H1 (cell line): ENCODE measurements at regions not wholly inside any gene's neighbourhood (a gene's known extent, or its start where the extent isn't known, plus 50 kb on each side); places are given as distances from the start of the nearest gene placed in this dataset.

Experiments
- CTCF ChIA-PET: fragments of 300-600 bp; sonication (Branson Sonifier 250); formaldehyde crosslinking; loops from one replicate; lab custom pipeline; 2021; ENCODE audit not compliant: partially characterized antibody; lab: Charles Lee
- POLR2A ChIA-PET: fragments of 300-600 bp; sonication (Branson Sonifier 250); formaldehyde crosslinking; loops from one replicate; lab custom pipeline; 2021; ENCODE audit warnings: inconsistent platforms; ENCODE audit not compliant: partially characterized antibody; lab: Charles Lee
- DNase-seq, 2 experiments: peaks; one replicate each; pipeline versions ENCODE4 v3.0.0 to v3.0.0-alpha.2; 2010 to 2022; ENCODE audit warnings: low spot score in 2 of 2, low read depth in 1 of 2, mixed read lengths in 1 of 2
- FAIRE-seq: peaks from 2 replicates; lab custom pipeline; 2011; peaks lifted over from hg19 to GRCh38; lab: Jason Lieb, UNC
- H2AFZ ChIP-seq: 2 replicates; pipeline ENCODE4 v1.8.1; 2012; ENCODE audit warnings: low read length, inconsistent platforms
- H2AK5ac ChIP-seq: 2 replicates; pipeline ENCODE4 v1.6.1; 2013; ENCODE audit warnings: low read depth, low read length
- H2BK120ac ChIP-seq: replicated peaks from 2 replicates; pipeline ENCODE3; 2013; ENCODE audit warnings: low read depth, low read length, inconsistent platforms
- H2BK12ac ChIP-seq: 2 replicates; pipeline ENCODE4 v1.6.1; 2013; ENCODE audit warnings: low read depth, low read length
- H2BK15ac ChIP-seq: 2 replicates; pipeline ENCODE4 v1.6.1; 2013; ENCODE audit warnings: low read length
- H2BK20ac ChIP-seq: 2 replicates; pipeline ENCODE4 v1.6.1; 2013; ENCODE audit warnings: low read length
- H2BK5ac ChIP-seq: 2 replicates; pipeline ENCODE4 v1.6.1; 2013; ENCODE audit warnings: low read depth, low read length
- H3K14ac ChIP-seq: 2 replicates; pipeline ENCODE4 v1.6.1; 2013; ENCODE audit warnings: inconsistent platforms; ENCODE audit not compliant: insufficient read length
- H3K18ac ChIP-seq: 2 replicates; pipeline ENCODE4 v1.6.1; 2013; ENCODE audit warnings: low read length; ENCODE audit errors: extremely low read depth
- H3K23ac ChIP-seq: 2 replicates; pipeline ENCODE4 v1.6.1; 2013; ENCODE audit warnings: inconsistent platforms; ENCODE audit not compliant: insufficient read length
- H3K23me2 ChIP-seq: 2 replicates; pipeline ENCODE4 v1.6.1; 2013; ENCODE audit warnings: low read depth, low read length
- H3K27ac ChIP-seq: 2 replicates; pipeline ENCODE4 v1.6.1; 2011; ENCODE audit warnings: low read depth, low read length, inconsistent platforms
- H3K27me3 ChIP-seq, 4 experiments: replicated peaks in 1 of 4; 1 replicate in 1 of 4; 2 replicates in 3 of 4; pipeline versions ENCODE4 v1.6.1 to v1.8.1; 2011 to 2013; ENCODE audit warnings: low read length in 3 of 4, mild to moderate bottlenecking in 3 of 4, inconsistent platforms in 2 of 4, mixed read lengths in 2 of 4, moderate library complexity in 1 of 4; ENCODE audit not compliant: control insufficient read depth in 3 of 4, insufficient read depth in 3 of 4; ENCODE audit errors: extremely low read depth in 1 of 4
- H3K36me3 ChIP-seq, 4 experiments: 2 replicates each; pipeline versions ENCODE4 v1.6.1 to v1.8.1; 2011 to 2013; ENCODE audit warnings: mild to moderate bottlenecking in 4 of 4, low read length in 3 of 4, moderate library complexity in 2 of 4, control low read depth in 1 of 4, inconsistent platforms in 1 of 4; ENCODE audit not compliant: insufficient read depth in 4 of 4, control insufficient read depth in 2 of 4
- H3K4ac ChIP-seq: replicated peaks from 2 replicates; pipeline ENCODE3; 2013; ENCODE audit warnings: low read length, low read depth, mixed read lengths, inconsistent platforms; ENCODE audit not compliant: insufficient read length
- H3K4me1 ChIP-seq, 4 experiments: replicated peaks in 1 of 4; 1 replicate in 1 of 4; 2 replicates in 3 of 4; pipeline versions ENCODE4 v1.6.1 to v1.8.1; 2011 to 2013; ENCODE audit warnings: low read length in 3 of 4, inconsistent platforms in 2 of 4, mixed read lengths in 1 of 4; ENCODE audit not compliant: insufficient read depth in 4 of 4, control insufficient read depth in 3 of 4
- H3K4me2 ChIP-seq, 2 experiments: 2 replicates each; pipeline versions ENCODE4 v1.6.1 to v1.8.1; 2011 to 2013; ENCODE audit warnings: low read depth in 2 of 2, low read length in 2 of 2, control low read depth in 1 of 2, inconsistent platforms in 1 of 2, mild to moderate bottlenecking in 1 of 2; ENCODE audit not compliant: insufficient read depth in 1 of 2
- H3K4me3 ChIP-seq, 4 experiments: fragments of 200-600, 300-600 bp in 1 of 4; sonication (generic), shearing (Covaris generic), sonication (Bioruptor Twin) in 1 of 4; 2 replicates each; pipeline versions ENCODE4 v1.5.1 to v1.8.1; 2011 to 2016; ENCODE audit warnings: low read length in 4 of 4, low read depth in 3 of 4, control low read depth in 2 of 4, inconsistent platforms in 2 of 4, mild to moderate bottlenecking in 2 of 4, mixed read lengths in 1 of 4, moderate library complexity in 1 of 4; ENCODE audit not compliant: insufficient read depth in 2 of 4; ENCODE audit errors: extremely low read depth in 1 of 4
- H3K56ac ChIP-seq: replicated peaks from 2 replicates; pipeline ENCODE3; 2013; ENCODE audit warnings: low read depth, mild to moderate bottlenecking, mixed read lengths, low read length, inconsistent platforms; ENCODE audit not compliant: insufficient read length
- H3K79me1 ChIP-seq: 2 replicates; pipeline ENCODE4 v1.6.1; 2013; ENCODE audit warnings: low read depth, low read length, control low read depth
- H3K79me2 ChIP-seq, 2 experiments: 2 replicates each; pipeline versions ENCODE4 v1.6.1 to v1.8.1; 2012 to 2013; ENCODE audit warnings: low read length in 2 of 2, mild to moderate bottlenecking in 2 of 2, inconsistent platforms in 1 of 2; ENCODE audit not compliant: insufficient read depth in 2 of 2, control insufficient read depth in 1 of 2
- H3K9ac ChIP-seq, 4 experiments: replicated peaks in 1 of 4; 1 replicate in 1 of 4; 2 replicates in 3 of 4; pipeline versions ENCODE4 v1.6.1 to v1.8.1; 2011 to 2013; ENCODE audit warnings: low read depth in 3 of 4, low read length in 3 of 4, control low read depth in 2 of 4, mild to moderate bottlenecking in 2 of 4, moderate library complexity in 2 of 4, inconsistent platforms in 1 of 4; ENCODE audit errors: extremely low read depth in 1 of 4
- H3K9me3 ChIP-seq, 2 experiments: 2 replicates each; pipeline versions ENCODE4 v1.6.1 to v1.8.1; 2012 to 2013; ENCODE audit warnings: mild to moderate bottlenecking in 2 of 2, moderate library complexity in 2 of 2, control low read depth in 1 of 2, inconsistent platforms in 1 of 2, low read depth in 1 of 2, low read length in 1 of 2, mixed read lengths in 1 of 2; ENCODE audit not compliant: insufficient read depth in 2 of 2
- H4K20me1 ChIP-seq, 2 experiments: replicated peaks in 1 of 2; 2 replicates each; pipeline versions ENCODE3 to v1.8.1; 2011 to 2013; ENCODE audit warnings: inconsistent platforms in 2 of 2, low read length in 2 of 2, mild to moderate bottlenecking in 1 of 2; ENCODE audit not compliant: insufficient read depth in 2 of 2, control insufficient read depth in 1 of 2
- H4K5ac ChIP-seq: 2 replicates; pipeline ENCODE4 v1.6.1; 2013; ENCODE audit warnings: low read length, low read depth, mixed read lengths, inconsistent platforms; ENCODE audit not compliant: insufficient read length
- H4K8ac ChIP-seq: 2 replicates; pipeline ENCODE4 v1.8.0; 2013; ENCODE audit warnings: mild to moderate bottlenecking, moderate library complexity, low read length, inconsistent platforms; ENCODE audit not compliant: insufficient read depth; ENCODE audit errors: extremely low read depth
- H4K91ac ChIP-seq: replicated peaks from 2 replicates; pipeline ENCODE3; 2013; ENCODE audit warnings: low read length, mixed read lengths, inconsistent platforms; ENCODE audit not compliant: insufficient read length
- CREB1 ChIP-seq: IDR thresholded peaks from 2 replicates; pipeline ENCODE4 v1.6.1; 2012; ENCODE audit warnings: inconsistent platforms
- CTBP2 ChIP-seq: IDR thresholded peaks from 2 replicates; pipeline ENCODE4 v1.7.0; 2011; ENCODE audit warnings: borderline replicate concordance, mild to moderate bottlenecking, moderate library complexity, mixed read lengths, low read length; ENCODE audit not compliant: insufficient read depth, insufficient read length
- GABPA ChIP-seq: IDR thresholded peaks from 2 replicates; pipeline ENCODE4 v1.6.1; 2011; ENCODE audit warnings: mild to moderate bottlenecking, low read length, moderate library complexity, borderline replicate concordance; ENCODE audit not compliant: insufficient read depth
- RNF2 ChIP-seq: fragments of 200-900, 300-1000 bp; sonication (generic); IDR thresholded peaks from 2 replicates; pipeline ENCODE4 v1.7.1; 2016; ENCODE audit warnings: borderline replicate concordance, low read depth, mild to moderate bottlenecking, antibody characterized with exemption, low read length; ENCODE audit not compliant: poor library complexity, severe bottlenecking; ENCODE audit errors: missing control alignments
- WGBS, 2 experiments: shearing (Covaris generic) in 1 of 2; methylation state at CpG; one replicate each; pipeline versions ENCODE4 v1.1.6 to v1.1.7; 2013 to 2015; ENCODE audit warnings: low lambda C conversion rate in 2 of 2, mixed read lengths in 2 of 2, inconsistent platforms in 1 of 2, low coverage in 1 of 2, missing lambda C conversion rate in 1 of 2; ENCODE audit not compliant: insufficient replicate concordance in 2 of 2, insufficient coverage in 1 of 2, insufficient read length in 1 of 2; ENCODE audit errors: extremely low coverage in 1 of 2, missing lambda C conversion rate in 1 of 2; 5-methylcytosine and 5-hydroxymethylcytosine counted together

GRCh38 chr5:4229414-4230292 is 634.0 kb downstream of the IRX1 start:
- Histone ChIP-seq H3K9ac (no peak overlapping the region), H2BK12ac (peak overlapping the region; percentile 55; the same call in 1 of the 2 replicates), H3K79me1 (no peaks in the 10 kb centered on the region), H2BK120ac (no peak overlapping the region), H2AK5ac (no peak overlapping the region), H2BK15ac (no peak overlapping the region), H3K79me2 (no peaks in the 10 kb centered on the region), H3K4ac (no peak overlapping the region), H3K23ac (no peak overlapping the region), H3K23me2 (no peaks in the 10 kb centered on the region), H3K36me3 (no peaks in the 10 kb centered on the region), H3K27ac (no peak overlapping the region), H4K91ac (peak overlapping the region; percentile 30), H4K8ac (peak overlapping the region; percentile 5; the same call in 1 of the 2 replicates), H2AFZ (no peak overlapping the region), H3K4me2 (no peak overlapping the region), H3K9me3 (peaks cover 0 to 5% of the 10 kb centered on the region in 2 experiments; a peak in 3 of 4 replicates), H2BK5ac (no peak overlapping the region), H2BK20ac (peak overlapping the region; percentile 72; the same call in 1 of the 2 replicates), H4K5ac (no peak overlapping the region), H4K20me1 (no peaks in the 10 kb centered on the region), H3K18ac (peak overlapping the region; percentile 13), H3K56ac (no peak overlapping the region), H3K4me1 (peaks cover 0 to 9% (median 2%) of the 10 kb centered on the region in 4 experiments; a peak in 3 of 7 replicates), H3K14ac (no peak overlapping the region), H3K4me3 (no peak overlapping the region), H3K27me3 (no peaks in the 10 kb centered on the region; a peak in 3 of 7 replicates)
- 92% methylated on average over 17 of the region's 17 CpGs; no CpG with 5 or more reads in 1 of the 2 experiments for WGBS, 2 experiments
- DNase-seq: no peak
- FAIRE-seq: no peak
- CTCF ChIA-PET: no interaction called here
- TF ChIP-seq GABPA (no peak), RNF2 (no peak), CREB1 (no peak), CTBP2 (no peak)
- POLR2A ChIA-PET: no interaction called here
